ENCODE measurements at regions not wholly inside any gene's neighbourhood (a gene's known extent, or its start where the extent isn't known, plus 50 kb on each side); places are given as distances from the start of the nearest gene placed in this dataset.

GRCh38 chrX:124829930-124830329, 483.6 kb downstream of the SH2D1A start:
- DNase-seq (ENCODE audit: low read depth) = no peak

- DNase-seq (ENCODE audit: low read depth) = no peak
Observed at GRCh38 chrX:124836786-124837185, 482.9 kb upstream of the TEX13C start.

DNA sequence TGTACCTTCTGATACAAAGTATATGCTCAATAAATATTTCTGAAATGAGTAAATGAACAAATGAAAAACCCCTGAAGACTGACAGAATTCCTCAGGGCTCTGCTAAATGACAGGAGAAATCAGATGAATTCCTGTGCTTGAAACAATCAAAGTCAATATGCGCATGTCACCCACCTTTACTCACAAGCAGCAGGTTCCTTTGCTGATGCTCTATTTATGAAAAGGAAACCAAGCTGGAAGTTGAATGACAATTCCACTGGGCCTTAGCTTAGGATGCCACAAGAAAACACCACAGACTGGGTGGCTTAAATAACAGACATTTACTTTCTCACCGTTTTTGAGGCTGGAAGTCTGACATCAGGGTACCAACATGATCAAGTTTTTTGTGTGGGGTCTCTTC, 477.5 kb upstream of the TEX13C start:
- DNase-seq (ENCODE audit: low read depth) = no peak

- no peak for DNase-seq (ENCODE audit: low read depth)
Observed at GRCh38 chrX:124860736-124861135, 458.9 kb upstream of the TEX13C start.

- DNase-seq (ENCODE audit: low read depth) = no peak
Observed at GRCh38 chrX:124862301-124862700, 457.4 kb upstream of the TEX13C start.

DNA sequence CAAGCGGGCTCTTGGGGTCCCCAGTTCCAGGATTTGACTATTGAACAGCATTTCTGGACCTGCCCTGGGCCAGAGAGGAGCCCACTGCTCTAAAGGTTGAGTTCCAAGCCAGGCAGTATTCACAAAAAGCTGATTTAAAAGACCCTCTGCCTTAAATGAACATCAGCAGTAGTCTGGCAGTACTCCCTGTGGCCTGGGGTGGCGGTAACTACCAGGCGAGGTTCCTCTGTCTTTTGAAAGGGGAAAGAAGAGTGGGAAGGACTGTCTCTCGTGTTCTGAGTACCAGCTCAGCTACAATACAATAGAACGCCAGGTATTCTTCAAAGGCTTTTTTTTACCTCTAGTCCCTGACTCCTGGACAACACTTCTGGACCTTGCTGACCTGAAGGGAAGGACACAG, 456.4 kb upstream of the TEX13C start:
- no peak for DNase-seq (ENCODE audit: low read depth)

DNA sequence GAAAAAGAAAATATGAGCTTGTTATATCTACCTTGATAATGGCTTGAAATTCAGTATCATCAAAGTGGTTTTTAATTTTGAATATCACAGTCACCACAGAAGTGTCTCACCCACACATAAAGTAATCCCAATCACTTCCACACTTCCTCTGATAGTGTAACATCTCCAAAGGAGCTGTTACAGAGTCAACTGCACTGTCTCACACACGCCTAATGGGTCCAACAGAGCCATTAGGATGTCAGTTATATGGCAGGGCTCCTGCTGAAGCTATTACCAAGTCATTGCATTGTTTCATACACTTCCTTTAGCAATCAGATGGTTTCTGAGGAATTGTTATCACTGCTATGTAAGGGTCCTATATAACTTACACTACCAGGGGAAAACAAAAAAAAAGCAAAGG, 432.1 kb upstream of the TEX13C start:
- DNase-seq (ENCODE audit: low read depth) = no peak

GRCh38 chrX:124895947-124896346, 423.7 kb upstream of the TEX13C start:
- DNase-seq (ENCODE audit: low read depth) = no peak

- no peak for DNase-seq (ENCODE audit: low read depth)
Observed at GRCh38 chrX:124902953-124903352, 416.7 kb upstream of the TEX13C start.

DNA sequence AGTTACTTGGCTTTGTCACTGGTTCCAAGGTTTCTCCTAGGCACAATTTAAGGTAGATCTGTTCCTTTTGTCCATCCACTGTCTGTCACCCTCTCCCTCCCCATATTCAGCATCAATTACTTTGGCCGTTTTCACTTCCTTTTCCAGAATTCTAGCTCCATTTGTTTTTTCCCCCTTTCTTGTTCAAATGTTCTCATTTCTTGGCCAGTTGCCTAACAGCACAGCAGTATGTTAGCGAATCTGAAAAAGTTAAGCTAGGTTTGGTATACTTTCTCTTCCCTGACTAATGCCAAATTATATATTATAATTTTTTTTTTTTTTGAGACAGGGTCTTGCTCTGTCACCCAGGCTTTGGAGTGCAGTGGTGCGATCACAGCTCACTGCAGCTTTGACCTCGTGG, 409.1 kb upstream of the TEX13C start:
- DNase-seq (ENCODE audit: low read depth) = no peak

DNA sequence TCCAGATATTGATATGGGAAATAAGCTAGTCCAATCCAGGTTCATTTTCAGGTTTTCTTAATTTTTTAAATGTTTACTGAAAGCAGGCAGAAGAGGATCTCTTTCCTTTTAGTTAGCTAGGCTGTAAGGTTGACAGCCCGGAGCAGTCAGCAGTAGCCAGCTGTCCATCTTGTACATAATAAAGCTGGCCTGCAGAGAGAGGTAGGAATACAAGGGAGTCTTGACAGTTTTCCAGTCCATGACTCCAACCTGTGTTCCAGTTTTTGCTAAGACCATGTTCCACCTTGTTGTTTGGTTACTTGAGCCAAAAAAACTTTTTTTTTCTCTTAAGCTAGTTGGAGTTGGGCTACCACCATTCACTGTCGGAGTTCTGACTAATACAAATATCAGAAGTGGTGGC, 402.7 kb upstream of the TEX13C start:
- no peak for DNase-seq (ENCODE audit: low read depth)

DNA sequence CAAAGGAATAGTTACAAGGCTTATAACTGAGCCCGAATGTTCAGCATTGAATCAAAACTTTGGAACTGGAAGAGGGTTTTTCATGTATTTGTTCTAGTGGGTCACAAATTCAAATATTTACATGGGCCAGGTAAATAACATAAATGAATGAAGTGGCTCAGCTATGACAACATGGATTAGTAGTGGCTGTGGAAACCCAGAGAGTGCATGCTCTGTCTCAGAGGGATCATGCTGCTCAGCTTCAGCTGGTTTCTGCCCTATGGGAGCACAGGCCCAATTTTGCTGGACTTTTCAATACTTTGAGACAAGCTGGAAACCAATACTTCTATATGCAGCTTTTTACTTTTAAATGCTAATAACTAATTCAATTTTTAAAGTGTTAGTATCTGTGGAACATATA, 394.0 kb upstream of the TEX13C start:
- DNase-seq (ENCODE audit: low read depth) = no peak

GRCh38 chrX:124931241-124931640, 388.4 kb upstream of the TEX13C start:
- no peak for DNase-seq (ENCODE audit: low read depth)

- no peak for DNase-seq (ENCODE audit: low read depth)
Observed at GRCh38 chrX:124931958-124932357, 387.7 kb upstream of the TEX13C start.

GRCh38 chrX:124938715-124939114, 381.0 kb upstream of the TEX13C start:
- DNase-seq (ENCODE audit: low read depth) = no peak

GRCh38 chrX:124940531-124940930, 379.1 kb upstream of the TEX13C start:
- DNase-seq (ENCODE audit: low read depth) = no peak

- no peak for DNase-seq (ENCODE audit: low read depth)
Observed at GRCh38 chrX:124954402-124954801, 365.3 kb upstream of the TEX13C start.

DNA sequence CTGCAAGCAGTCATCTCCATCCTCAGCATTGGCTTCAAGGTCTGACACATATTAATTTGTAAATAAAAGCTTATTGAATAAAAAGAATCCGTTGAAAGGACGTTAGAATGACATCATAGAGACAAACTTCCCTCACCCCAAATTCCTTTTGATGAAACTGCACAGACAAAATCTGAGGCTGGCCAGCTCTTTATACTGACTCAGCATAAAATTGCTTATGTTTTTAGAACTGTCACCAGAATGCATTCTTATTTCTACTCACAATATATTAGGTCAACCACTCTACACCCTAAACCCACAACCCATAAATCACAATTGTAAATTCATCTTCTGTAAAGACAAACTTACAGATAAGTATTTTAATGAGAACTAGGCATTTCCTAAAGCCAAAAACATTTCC, 359.2 kb upstream of the TEX13C start:
- no peak for DNase-seq (ENCODE audit: low read depth)

GRCh38 chrX:124963717-124964116, 356.0 kb upstream of the TEX13C start, which contains the start of gene TENM1:
TSS of gene TENM1 (minus strand) at chrX:124963817.
- DNase-seq (ENCODE audit: low read depth) = no peak

DNA sequence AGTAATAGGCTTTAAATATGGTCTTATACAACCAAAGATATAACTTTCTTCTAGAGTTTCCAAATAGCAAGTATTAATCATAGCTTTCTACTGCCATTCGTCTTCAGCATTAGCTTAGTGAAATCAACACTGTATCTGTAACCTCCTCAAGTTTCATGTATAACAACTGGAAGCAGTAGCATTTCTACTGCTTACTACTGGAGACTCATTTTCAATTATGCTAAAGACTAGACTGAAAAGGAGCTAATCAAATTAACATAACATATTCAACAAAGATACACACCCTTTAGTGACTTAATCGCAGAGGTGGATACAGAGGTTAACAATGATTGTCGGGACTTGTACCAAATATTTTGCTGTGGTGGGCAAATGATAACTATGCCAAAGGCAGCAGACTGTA, 344.2 kb upstream of the TEX13C start:
- DNase-seq (ENCODE audit: low read depth) = no peak

GRCh38 chrX:124981420-124981819, 338.3 kb upstream of the TEX13C start:
- DNase-seq (ENCODE audit: low read depth) = no peak

DNA sequence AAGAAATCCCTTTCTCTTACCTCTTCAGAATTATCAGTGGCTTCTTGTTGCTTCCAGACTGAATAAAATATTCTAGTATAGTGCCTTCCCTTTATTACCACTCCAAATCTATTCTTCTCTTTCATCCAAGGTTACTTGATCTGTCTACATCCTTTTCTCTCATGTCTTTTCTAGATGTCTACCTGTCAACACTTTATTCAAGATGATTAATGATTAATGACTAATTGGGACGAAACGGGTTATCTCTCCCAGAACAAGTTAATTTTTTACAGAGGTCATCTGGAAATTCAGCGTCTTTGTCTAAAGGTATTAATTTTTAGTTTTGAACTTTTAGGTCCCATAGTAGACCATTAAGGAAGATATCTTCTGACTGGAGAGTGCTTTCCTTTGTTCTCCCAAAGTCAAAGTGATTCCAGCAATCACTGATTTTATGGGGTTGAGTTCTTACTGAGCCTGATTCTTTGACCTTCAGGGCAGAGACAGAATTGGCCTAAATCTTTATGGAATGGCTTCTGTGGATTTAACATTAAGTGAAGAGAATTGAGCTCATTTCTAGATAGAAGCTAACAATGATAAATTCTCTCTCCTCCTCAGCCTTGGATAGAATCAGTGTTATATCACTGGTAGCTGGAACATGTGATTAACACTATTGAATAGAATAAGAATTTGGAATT, 335.4 kb upstream of the TEX13C start:
- DNase-seq (ENCODE audit: low read depth) = no peak

GRCh38 chrX:124986284-124986683, 333.4 kb upstream of the TEX13C start:
- no peak for DNase-seq (ENCODE audit: low read depth)

- no peak for DNase-seq (ENCODE audit: low read depth)
Observed at GRCh38 chrX:124993735-124994134, 325.9 kb upstream of the TEX13C start.

GRCh38 chrX:124994404-124994803, 325.3 kb upstream of the TEX13C start:
- no peak for DNase-seq (ENCODE audit: low read depth)
